H9 (cell line): ENCODE measurements at regions not wholly inside any gene's neighbourhood (a gene's known extent, or its start where the extent isn't known, plus 50 kb on each side); places are given as distances from the start of the nearest gene placed in this dataset.

Experiments
- DNase-seq: peaks from one replicate; pipeline ENCODE4 v3.0.0-alpha.2; 2017
- H2AFZ ChIP-seq: one replicate; pipeline ENCODE4 v1.6.1; 2013; ENCODE audit warnings: mild to moderate bottlenecking, low read length, control low read depth, moderate library complexity
- H2AK5ac ChIP-seq: 2 replicates; pipeline ENCODE4 v1.6.1; 2013; ENCODE audit warnings: low read length, control low read depth, mixed read lengths; ENCODE audit not compliant: insufficient read length
- H2BK120ac ChIP-seq: one replicate; pipeline ENCODE4 v1.6.1; 2013; ENCODE audit warnings: low read depth, mild to moderate bottlenecking, low read length, control low read depth, inconsistent platforms; ENCODE audit not compliant: poor library complexity, severe bottlenecking
- H2BK12ac ChIP-seq: 2 replicates; pipeline ENCODE4 v1.6.1; 2013; ENCODE audit warnings: low read length, control low read depth, mixed read lengths, low read depth; ENCODE audit not compliant: insufficient read length
- H2BK15ac ChIP-seq: 2 replicates; pipeline ENCODE4 v1.6.1; 2013; ENCODE audit warnings: low read depth, low read length, control low read depth
- H2BK20ac ChIP-seq: one replicate; pipeline ENCODE4 v1.6.1; 2013; ENCODE audit warnings: low read depth, mild to moderate bottlenecking, low read length, control low read depth, inconsistent platforms; ENCODE audit not compliant: poor library complexity, severe bottlenecking
- H2BK5ac ChIP-seq: 2 replicates; pipeline ENCODE4 v1.6.1; 2013; ENCODE audit warnings: low read length, control low read depth, mixed read lengths; ENCODE audit not compliant: insufficient read length
- H3K14ac ChIP-seq: 2 replicates; pipeline ENCODE4 v1.6.1; 2013; ENCODE audit warnings: low read length, control low read depth; ENCODE audit not compliant: insufficient read depth
- H3K18ac ChIP-seq: 2 replicates; pipeline ENCODE4 v1.6.1; 2013; ENCODE audit warnings: low read depth, mild to moderate bottlenecking, mixed read lengths, low read length, control low read depth; ENCODE audit not compliant: insufficient read length
- H3K23ac ChIP-seq: 2 replicates; pipeline ENCODE4 v1.6.1; 2013; ENCODE audit warnings: low read length, control low read depth, mixed read lengths, low read depth; ENCODE audit not compliant: insufficient read length
- H3K23me2 ChIP-seq: 2 replicates; pipeline ENCODE4 v1.6.1; 2013; ENCODE audit warnings: low read depth, mild to moderate bottlenecking, mixed read lengths, low read length, control low read depth; ENCODE audit not compliant: insufficient read length, poor library complexity, severe bottlenecking
- H3K27ac ChIP-seq: 2 replicates; pipeline ENCODE4 v1.5.1; 2013; ENCODE audit warnings: low read length, control low read depth, mixed read lengths, low read depth; ENCODE audit not compliant: insufficient read length
- H3K27me3 ChIP-seq: 2 replicates; pipeline ENCODE4 v1.6.1; 2013; ENCODE audit warnings: low read length, control low read depth, inconsistent platforms; ENCODE audit not compliant: insufficient read depth
- H3K4ac ChIP-seq: 2 replicates; pipeline ENCODE4 v1.6.1; 2013; ENCODE audit warnings: low read depth, mild to moderate bottlenecking, control low read depth, inconsistent platforms, low read length, moderate library complexity
- H3K4me1 ChIP-seq: 2 replicates; pipeline ENCODE4 v1.6.1; 2013; ENCODE audit warnings: low read length, control low read depth, inconsistent platforms; ENCODE audit not compliant: insufficient read depth
- H3K4me2 ChIP-seq: 2 replicates; pipeline ENCODE4 v1.6.1; 2013; ENCODE audit warnings: low read length, control low read depth, mixed read lengths; ENCODE audit not compliant: insufficient read length, insufficient read depth
- H3K56ac ChIP-seq: 2 replicates; pipeline ENCODE4 v1.6.1; 2013; ENCODE audit warnings: low read depth, mild to moderate bottlenecking, mixed read lengths, low read length, control low read depth; ENCODE audit not compliant: insufficient read length
- H3K79me1 ChIP-seq: 2 replicates; pipeline ENCODE4 v1.6.1; 2013; ENCODE audit warnings: low read depth, mild to moderate bottlenecking, moderate library complexity, low read length, control low read depth, inconsistent platforms; ENCODE audit not compliant: insufficient read depth, poor library complexity, severe bottlenecking
- H3K79me2 ChIP-seq: 2 replicates; pipeline ENCODE4 v1.6.1; 2013; ENCODE audit warnings: low read length, control low read depth, inconsistent platforms; ENCODE audit not compliant: insufficient read depth
- H3K9ac ChIP-seq: 2 replicates; pipeline ENCODE4 v1.6.1; 2013; ENCODE audit warnings: low read length, control low read depth, mixed read lengths; ENCODE audit not compliant: insufficient read length; ENCODE audit errors: extremely low read depth
- H3K9me3 ChIP-seq: one replicate; pipeline ENCODE4 v1.6.1; 2013; ENCODE audit warnings: low read depth, low read length, inconsistent platforms; ENCODE audit not compliant: control insufficient read depth
- H3T11ph ChIP-seq: one replicate; pipeline ENCODE4 v1.6.1; 2013; ENCODE audit warnings: mild to moderate bottlenecking, low read length, control low read depth, inconsistent platforms
- H4K20me1 ChIP-seq: one replicate; pipeline ENCODE4 v1.6.1; 2013; ENCODE audit not compliant: control insufficient read depth, insufficient read length, insufficient read depth
- H4K5ac ChIP-seq: 2 replicates; pipeline ENCODE4 v1.6.1; 2013; ENCODE audit warnings: low read depth, mild to moderate bottlenecking, mixed read lengths, low read length, control low read depth; ENCODE audit not compliant: insufficient read length
- H4K8ac ChIP-seq: replicated peaks from 2 replicates; pipeline ENCODE4 v1.6.1; 2013; ENCODE audit warnings: low read length, control low read depth, mixed read lengths, low read depth; ENCODE audit not compliant: insufficient read length
- H4K91ac ChIP-seq: 2 replicates; pipeline ENCODE4 v1.6.1; 2013; ENCODE audit warnings: low read depth, mild to moderate bottlenecking, moderate library complexity, mixed read lengths, low read length, control low read depth; ENCODE audit not compliant: insufficient read length
- H3K27ac Mint-ChIP-seq, 3 experiments: 2 replicates in 2 of 3; 3 replicates in 1 of 3; pipeline ENCODE4 v1.8.0; 2020 to 2021; ENCODE audit warnings: mixed read lengths in 3 of 3, mild to moderate bottlenecking in 1 of 3, moderate library complexity in 1 of 3
- H3K27me3 Mint-ChIP-seq: 2 replicates; pipeline ENCODE4 v1.8.0; 2021; ENCODE audit warnings: low read depth, mild to moderate bottlenecking, moderate library complexity, mixed read lengths
- H3K36me3 Mint-ChIP-seq, 3 experiments: 2 replicates in 2 of 3; 3 replicates in 1 of 3; pipeline ENCODE4 v1.8.0; 2020 to 2021; ENCODE audit warnings: low read depth in 3 of 3, mixed read lengths in 3 of 3; ENCODE audit not compliant: insufficient read depth in 1 of 3
- H3K4me1 Mint-ChIP-seq, 2 experiments: 2 replicates each; pipeline ENCODE4 v1.8.0; 2020; ENCODE audit warnings: mixed read lengths in 2 of 2
- H3K4me3 Mint-ChIP-seq, 2 experiments: 2 replicates in 1 of 2; 3 replicates in 1 of 2; pipeline ENCODE4 v1.8.0; 2020 to 2021; ENCODE audit warnings: mild to moderate bottlenecking in 2 of 2, mixed read lengths in 2 of 2, moderate library complexity in 1 of 2
- H3K9me3 Mint-ChIP-seq, 2 experiments: 2 replicates in 1 of 2; 3 replicates in 1 of 2; pipeline ENCODE4 v1.8.0; 2020; ENCODE audit warnings: mild to moderate bottlenecking in 2 of 2, mixed read lengths in 2 of 2, moderate library complexity in 1 of 2
- WGBS: extraction: QIAGEN DNeasy Blood & Tissue Kit; methylation state at CpG from one replicate; pipeline ENCODE4 v1.1.7; 2013; ENCODE audit warnings: missing lambda C conversion rate, low lambda C conversion rate, mixed read lengths; ENCODE audit not compliant: insufficient read length; ENCODE audit errors: extremely low coverage; 5-methylcytosine and 5-hydroxymethylcytosine counted together
- TF ChIP-seq, protein P1 (sequence below): fragments of 200-600 bp; sonication (generic); conservative IDR thresholded peaks from 3 replicates; pipeline ENCODE4 v1.8.0; 2021; ENCODE audit warnings: antibody characterized with exemption, mild to moderate bottlenecking

DNA sequence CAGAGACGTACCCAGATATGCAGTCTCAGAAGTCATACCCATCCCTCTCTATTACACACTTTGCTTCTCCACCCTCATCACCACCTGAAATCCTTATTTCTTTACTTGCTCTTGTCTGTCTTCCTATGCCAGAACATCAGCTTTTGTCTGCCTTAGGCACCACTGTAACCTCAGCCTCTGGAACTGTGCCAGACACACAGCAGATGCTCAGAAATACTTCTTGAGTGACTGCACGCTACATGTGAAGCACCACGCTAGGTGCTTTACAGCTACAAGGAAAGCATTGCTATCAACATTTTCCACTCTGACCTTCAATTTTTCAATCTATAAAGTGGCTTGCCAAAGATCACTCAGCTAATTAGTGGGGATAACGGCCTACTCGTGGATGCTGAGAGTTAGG lies 226.8 kb downstream of the CHD9NB start:
- WGBS, result no CpG with 5 or more reads among the region's 5 CpGs
- Mint-ChIP-seq H3K9me3 (no peaks in the 10 kb centered on the region), H3K36me3 (no peaks in the 10 kb centered on the region), H3K4me3 (no peak overlapping the region), H3K27ac (no peak overlapping the region), H3K27me3 (no peaks in the 10 kb centered on the region; the same call in 1 of the 2 replicates), H3K4me1 (0 out of 4 replicates have a peak, but pooled peaks cover 0 to 2% of the 10 kb centered on the region in 2 experiments)
- no peak overlapping the region for H4K5ac ChIP-seq
- H3K18ac ChIP-seq, result no peak overlapping the region
- H2AK5ac ChIP-seq, result no peak overlapping the region
- no peak overlapping the region for H2BK15ac ChIP-seq
- no peaks in the 10 kb centered on the region for H3K9me3 ChIP-seq
- H3K9ac ChIP-seq, result no peak overlapping the region
- no peak overlapping the region for H4K8ac ChIP-seq
- DNase-seq, result no peak
- no peak overlapping the region for H2AFZ ChIP-seq
- H4K20me1 ChIP-seq, result no peaks in the 10 kb centered on the region
- no peaks in the 10 kb centered on the region for H3K23me2 ChIP-seq
- TF ChIP-seq, protein P1, sequence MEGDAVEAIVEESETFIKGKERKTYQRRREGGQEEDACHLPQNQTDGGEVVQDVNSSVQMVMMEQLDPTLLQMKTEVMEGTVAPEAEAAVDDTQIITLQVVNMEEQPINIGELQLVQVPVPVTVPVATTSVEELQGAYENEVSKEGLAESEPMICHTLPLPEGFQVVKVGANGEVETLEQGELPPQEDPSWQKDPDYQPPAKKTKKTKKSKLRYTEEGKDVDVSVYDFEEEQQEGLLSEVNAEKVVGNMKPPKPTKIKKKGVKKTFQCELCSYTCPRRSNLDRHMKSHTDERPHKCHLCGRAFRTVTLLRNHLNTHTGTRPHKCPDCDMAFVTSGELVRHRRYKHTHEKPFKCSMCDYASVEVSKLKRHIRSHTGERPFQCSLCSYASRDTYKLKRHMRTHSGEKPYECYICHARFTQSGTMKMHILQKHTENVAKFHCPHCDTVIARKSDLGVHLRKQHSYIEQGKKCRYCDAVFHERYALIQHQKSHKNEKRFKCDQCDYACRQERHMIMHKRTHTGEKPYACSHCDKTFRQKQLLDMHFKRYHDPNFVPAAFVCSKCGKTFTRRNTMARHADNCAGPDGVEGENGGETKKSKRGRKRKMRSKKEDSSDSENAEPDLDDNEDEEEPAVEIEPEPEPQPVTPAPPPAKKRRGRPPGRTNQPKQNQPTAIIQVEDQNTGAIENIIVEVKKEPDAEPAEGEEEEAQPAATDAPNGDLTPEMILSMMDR, result no peak
- H3T11ph ChIP-seq, result no peak overlapping the region
- no peak overlapping the region for H2BK12ac ChIP-seq
- no peaks in the 10 kb centered on the region for H3K79me1 ChIP-seq
- no peak overlapping the region for H2BK20ac ChIP-seq
- no peak overlapping the region for H3K56ac ChIP-seq
- H3K79me2 ChIP-seq, result no peaks in the 10 kb centered on the region
- H2BK120ac ChIP-seq, result no peak overlapping the region
- no peaks in the 10 kb centered on the region for H3K4me1 ChIP-seq
- no peak overlapping the region for H2BK5ac ChIP-seq
- no peak overlapping the region for H3K4ac ChIP-seq
- no peak overlapping the region for H3K14ac ChIP-seq
- H3K27me3 ChIP-seq, result no peaks in the 10 kb centered on the region
- no peak overlapping the region for H3K4me2 ChIP-seq
- no peak overlapping the region for H3K27ac ChIP-seq
- H3K23ac ChIP-seq, result no peak overlapping the region
- H4K91ac ChIP-seq, result no peak overlapping the region
